GM19395 (cell line): ENCODE measurements at regions not wholly inside any gene's neighbourhood (a gene's known extent, or its start where the extent isn't known, plus 50 kb on each side); places are given as distances from the start of the nearest gene placed in this dataset.

Experiments
- ATAC-seq: cut with Tn5 transposase; IDR thresholded peaks from one replicate; pipeline ENCODE4 v1.9.1; 2021; ENCODE audit warnings: mild to moderate bottlenecking, moderate library complexity; ENCODE audit not compliant: unreplicated experiment

DNA sequence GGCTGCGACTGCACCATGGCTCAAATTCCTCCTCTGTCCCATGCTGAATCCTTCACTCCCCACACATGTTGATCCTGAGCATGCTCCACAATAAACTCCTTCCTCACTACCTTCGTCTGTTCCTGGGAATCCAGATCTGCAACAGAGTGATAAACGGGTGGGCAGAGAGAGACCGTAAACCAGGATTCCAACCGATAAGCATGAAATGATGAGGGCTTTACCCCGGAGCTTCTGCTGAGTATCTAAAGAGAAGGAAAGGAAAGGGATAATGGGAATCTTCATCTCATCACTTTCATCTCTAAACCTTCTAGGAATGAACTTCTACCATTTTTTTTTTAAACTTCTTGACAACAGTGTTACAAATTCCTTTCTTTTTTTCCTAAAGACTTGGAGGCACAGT lies 329.3 kb upstream of the TNP1 start:
- no peak for ATAC-seq

DNA sequence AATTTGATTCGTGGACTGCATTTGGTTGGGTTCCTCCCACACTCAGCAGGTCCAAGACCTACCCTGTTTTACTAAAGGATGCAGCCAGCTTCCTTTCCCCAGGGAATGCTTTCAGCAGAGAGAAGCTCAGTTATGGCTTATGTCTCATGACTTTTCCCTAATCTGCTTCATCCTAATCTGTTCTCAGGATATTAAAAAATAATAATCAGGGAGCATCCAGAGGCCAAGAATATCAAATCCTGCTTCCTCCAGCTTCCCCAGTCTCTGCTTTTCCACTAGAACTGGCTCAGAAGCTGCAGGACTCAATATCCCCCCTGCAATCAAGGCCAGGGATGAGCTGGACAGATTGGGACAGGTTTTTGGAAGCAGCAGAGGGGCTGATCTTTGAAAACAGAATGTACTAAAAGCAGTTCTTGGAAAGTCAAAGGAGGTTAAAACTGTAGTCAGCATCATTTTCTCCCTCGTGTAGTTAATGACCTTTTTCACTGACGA lies 326.9 kb upstream of the TNP1 start:
- no peak for ATAC-seq

DNA sequence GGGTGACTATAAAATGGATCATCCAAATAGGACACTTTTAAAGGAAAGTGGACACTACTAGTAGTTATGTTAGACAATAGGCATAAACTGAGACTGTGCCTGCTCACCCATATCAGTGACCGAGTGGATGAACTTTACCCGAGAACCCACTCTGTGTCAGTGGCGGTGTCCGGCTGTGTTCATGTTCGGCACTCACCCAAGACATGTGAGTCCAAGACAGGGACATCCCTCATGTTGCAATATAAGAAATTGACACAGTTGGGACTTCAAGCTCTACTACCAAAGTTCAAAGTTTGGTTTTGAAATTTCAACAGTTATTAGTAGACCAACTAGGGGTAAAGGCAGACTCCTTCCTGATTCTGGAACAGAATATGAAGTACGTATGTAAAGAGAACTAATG lies 326.3 kb upstream of the TNP1 start:
- ATAC-seq = no peak

GRCh38 chr2:217185265-217185995 lies 325.6 kb upstream of the TNP1 start:
- ATAC-seq = no peak

- no peak for ATAC-seq
Measured at GRCh38 chr2:217184242-217184641, 324.4 kb upstream of the TNP1 start.

DNA sequence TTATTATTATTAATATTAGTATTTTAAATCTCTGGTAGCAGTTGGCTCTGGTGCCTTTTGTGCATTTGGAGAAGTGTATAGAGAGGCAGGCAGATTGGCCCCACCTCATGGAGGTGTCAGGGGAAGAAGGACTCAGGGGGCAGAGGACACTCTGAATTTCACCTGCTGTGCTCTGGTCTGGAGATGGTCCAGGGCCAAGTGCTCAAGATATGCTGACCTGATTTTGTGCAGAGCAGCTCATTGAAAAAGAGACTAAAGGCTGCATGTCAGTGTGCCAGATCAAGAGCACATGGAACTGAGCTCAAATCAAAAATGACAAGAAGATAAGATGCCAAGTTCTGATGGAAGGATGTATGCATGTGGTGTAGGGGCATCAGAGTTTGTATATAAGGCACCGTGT lies 323.6 kb upstream of the TNP1 start:
- ATAC-seq = no peak

- no peak for ATAC-seq
Measured at GRCh38 chr2:217182926-217183325, 323.1 kb upstream of the TNP1 start.

- no peak for ATAC-seq
Measured at GRCh38 chr2:217181512-217181911, 321.6 kb upstream of the TNP1 start.

- no peak for ATAC-seq
Measured at GRCh38 chr2:217179854-217180253, 320.0 kb upstream of the TNP1 start.

GRCh38 chr2:217178341-217178740 lies 318.5 kb upstream of the TNP1 start:
- ATAC-seq = no peak

DNA sequence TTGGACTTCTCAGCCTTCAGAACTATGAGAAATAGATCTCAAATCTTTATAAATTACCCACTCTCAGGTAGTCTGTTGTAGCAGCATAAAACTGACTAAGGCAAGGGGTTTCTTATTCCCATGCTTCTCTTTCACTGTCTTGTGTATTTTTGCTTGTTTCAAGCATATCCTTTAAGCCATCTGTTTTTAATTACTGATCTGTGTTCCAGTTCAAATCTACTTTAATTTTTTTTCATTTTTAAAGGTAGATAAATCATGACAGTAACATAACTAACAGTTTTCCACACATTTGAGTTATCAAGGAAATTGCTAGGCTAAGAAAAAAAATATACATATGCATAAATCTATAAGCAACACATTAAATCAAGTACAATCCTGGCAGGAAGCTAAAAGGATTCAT lies 317.9 kb upstream of the TNP1 start:
- no peak for ATAC-seq

GRCh38 chr2:217171874-217172273 lies 312.0 kb upstream of the TNP1 start:
- ATAC-seq = no peak

GRCh38 chr2:217168496-217168895 lies 308.6 kb upstream of the TNP1 start:
- no peak for ATAC-seq

- no peak for ATAC-seq
Measured at GRCh38 chr2:217167531-217167930, 307.7 kb upstream of the TNP1 start.

DNA sequence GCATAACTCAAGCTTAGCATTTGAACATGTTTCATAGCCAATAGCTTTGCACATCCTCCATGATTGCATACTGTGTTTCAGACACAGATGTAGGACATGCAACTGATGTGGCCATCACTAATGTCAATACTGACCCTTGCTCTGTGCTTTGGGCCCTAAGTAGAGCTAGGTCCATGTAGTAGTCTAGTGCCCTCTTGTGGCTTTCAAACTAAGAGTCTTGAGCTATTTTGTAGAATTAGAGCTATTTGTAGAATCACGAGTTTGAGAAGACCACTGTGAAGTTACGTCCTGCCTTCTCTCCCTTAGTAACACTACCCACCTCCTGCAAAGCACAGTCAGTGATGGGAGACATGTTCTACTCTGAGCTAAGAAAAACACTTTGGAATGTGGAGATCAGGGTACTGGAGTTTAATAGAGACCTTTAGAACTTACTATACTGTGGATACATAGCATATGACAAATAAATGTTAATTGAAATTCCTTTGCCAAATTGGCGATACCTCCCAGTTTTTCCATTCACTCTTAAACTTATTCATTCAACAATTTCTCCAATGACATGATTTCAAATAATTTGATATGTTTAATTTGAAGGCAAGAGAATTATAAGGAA lies 306.5 kb upstream of the TNP1 start:
- no peak for ATAC-seq

DNA sequence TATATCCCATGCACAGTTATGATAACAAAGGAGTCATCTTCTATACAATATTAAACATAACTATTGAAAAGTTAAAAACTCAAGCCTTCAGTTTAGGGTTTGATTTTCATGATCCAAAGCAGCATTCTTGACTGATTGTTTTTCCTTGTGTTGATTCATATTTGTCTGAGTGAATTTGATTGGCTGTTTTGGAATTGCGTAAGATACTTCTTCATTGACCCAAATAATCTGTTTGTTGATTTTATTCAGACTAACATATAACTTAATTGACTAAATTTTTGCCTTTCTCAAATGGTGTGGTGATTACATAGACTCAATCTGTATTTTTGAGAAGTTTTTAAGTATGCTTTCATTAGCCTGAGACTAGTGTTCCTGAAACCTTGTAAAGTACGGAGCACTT lies 305.7 kb upstream of the TNP1 start:
- no peak for ATAC-seq

DNA sequence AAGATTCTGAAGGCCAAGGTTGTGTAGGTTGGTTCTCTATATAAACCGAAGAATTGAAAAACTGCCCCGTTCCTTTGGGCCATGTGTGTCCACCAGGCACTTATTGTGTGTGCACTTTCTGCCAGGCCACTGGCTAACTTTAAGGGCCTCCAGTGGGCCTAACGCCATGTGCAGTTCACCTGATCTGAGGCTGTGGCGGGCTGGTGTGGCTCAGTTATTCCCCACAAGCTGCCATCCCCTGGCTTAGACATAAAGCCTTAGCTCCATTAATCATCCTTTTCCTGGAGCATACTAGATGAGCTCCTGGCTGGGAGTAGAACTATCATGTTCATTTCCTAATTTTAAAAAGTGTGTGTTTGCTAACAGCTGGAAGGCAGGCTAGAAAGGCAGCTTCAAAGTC lies 304.1 kb upstream of the TNP1 start:
- no peak for ATAC-seq

GRCh38 chr2:217162533-217162932 lies 302.7 kb upstream of the TNP1 start:
- no peak for ATAC-seq

DNA sequence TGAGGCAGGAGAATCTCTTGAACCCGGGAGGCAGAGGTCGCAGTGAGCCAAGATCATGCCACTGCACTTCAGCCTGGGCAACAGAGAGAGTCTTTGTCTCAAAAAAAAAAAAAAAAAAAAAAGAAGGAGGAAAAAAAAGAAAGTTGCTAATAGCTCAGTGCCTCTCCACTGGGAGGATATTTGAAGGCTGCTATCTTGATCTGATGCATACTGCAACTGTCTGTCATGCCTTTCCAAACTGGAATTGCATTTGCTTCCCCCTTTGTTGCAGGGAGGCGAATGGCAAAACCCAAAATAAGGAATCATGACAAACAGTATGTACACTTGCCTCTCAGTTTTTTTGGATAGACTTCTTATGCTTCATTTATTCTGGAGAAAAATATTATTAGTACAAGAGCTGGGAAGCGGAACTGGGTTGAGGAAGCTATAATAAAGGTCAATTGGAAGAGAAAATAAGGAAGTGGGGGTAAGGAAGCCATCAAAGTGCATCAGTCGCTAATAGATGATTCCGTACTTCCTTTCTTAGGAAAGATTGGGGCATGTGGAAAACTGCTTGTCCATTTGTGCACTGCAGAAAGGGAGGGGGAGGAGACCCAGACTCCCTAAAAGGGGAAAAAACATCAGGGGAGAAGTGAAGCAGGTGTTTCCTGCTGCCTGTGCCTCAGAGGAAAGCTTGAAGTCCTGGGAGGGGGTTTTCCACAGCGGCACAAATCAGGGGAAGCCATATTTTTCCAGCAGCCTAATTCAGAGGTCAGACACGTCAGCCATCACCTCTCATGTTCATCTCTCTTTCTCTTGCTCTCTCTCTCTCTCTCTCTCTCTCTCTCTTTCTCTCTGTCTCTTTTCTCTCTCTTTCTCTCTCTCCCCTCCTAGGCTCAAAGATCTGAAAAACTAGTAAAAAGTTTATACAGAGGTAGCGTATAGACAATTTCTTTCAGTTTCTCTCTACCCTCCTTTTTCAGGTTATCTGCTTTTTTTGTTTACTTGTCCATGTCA lies 301.4 kb upstream of the TNP1 start:
- no peak for ATAC-seq

- no peak for ATAC-seq
Measured at GRCh38 chr2:217160103-217160743, 300.4 kb upstream of the TNP1 start.

DNA sequence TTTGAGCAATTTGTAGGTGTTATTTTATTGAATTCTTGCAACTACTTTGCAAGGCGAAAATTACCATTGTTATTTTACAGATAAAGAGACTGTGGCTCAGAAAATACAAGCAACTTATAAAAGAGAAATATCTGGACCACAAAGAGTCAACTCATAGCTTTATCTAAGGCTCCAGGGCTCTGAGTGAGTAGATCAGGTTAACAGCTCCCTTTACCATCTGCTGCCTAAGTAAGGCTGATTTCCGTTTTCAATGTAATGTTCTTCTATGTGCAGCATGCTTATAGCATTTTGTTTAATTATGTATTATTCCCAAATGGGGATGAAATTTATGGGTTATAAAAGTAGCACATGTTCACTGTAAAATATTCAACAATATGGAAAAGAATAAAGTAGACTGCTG lies 299.1 kb upstream of the TNP1 start:
- ATAC-seq = no peak
